SJCRH30 (cell line): ENCODE measurements at regions not wholly inside any gene's neighbourhood (a gene's known extent, or its start where the extent isn't known, plus 50 kb on each side); places are given as distances from the start of the nearest gene placed in this dataset.
"Not testable (repeated sequence)": the region's sequence is repeated elsewhere in the genome, so short reads cannot be mapped to it uniquely, and the experiment has no call there.

ENCODE experiments used
- DNase-seq, 2 experiments: peaks; one replicate each; pipeline ENCODE4 v3.0.0-alpha.2; 2015 to 2020
- H3K27ac ChIP-seq: fragments of 250-450 bp; sonication (Bioruptor Pico); 2 replicates; pipeline ENCODE4 v1.5.1; 2020; ENCODE audit warnings: mild to moderate bottlenecking, moderate library complexity
- H3K27me3 ChIP-seq: fragments of 250-450 bp; sonication (Bioruptor Pico); 2 replicates; pipeline ENCODE4 v1.5.1; 2020; ENCODE audit warnings: mild to moderate bottlenecking, moderate library complexity
- H3K36me3 ChIP-seq: fragments of 250-450 bp; sonication (Bioruptor Pico); 2 replicates; pipeline ENCODE4 v1.5.1; 2020; ENCODE audit warnings: mild to moderate bottlenecking, moderate library complexity
- H3K4me1 ChIP-seq: fragments of 250-450 bp; sonication (Bioruptor Pico); 2 replicates; pipeline ENCODE4 v1.5.1; 2020; ENCODE audit warnings: mild to moderate bottlenecking, moderate library complexity
- H3K4me3 ChIP-seq: fragments of 250-450 bp; sonication (Bioruptor Pico); 2 replicates; pipeline ENCODE4 v1.5.1; 2020; ENCODE audit warnings: mild to moderate bottlenecking, moderate library complexity
- H3K9me3 ChIP-seq: fragments of 250-450 bp; sonication (Bioruptor Pico); replicated peaks from 2 replicates; pipeline ENCODE4 v1.5.1; 2020; ENCODE audit warnings: mild to moderate bottlenecking, moderate library complexity

DNA sequence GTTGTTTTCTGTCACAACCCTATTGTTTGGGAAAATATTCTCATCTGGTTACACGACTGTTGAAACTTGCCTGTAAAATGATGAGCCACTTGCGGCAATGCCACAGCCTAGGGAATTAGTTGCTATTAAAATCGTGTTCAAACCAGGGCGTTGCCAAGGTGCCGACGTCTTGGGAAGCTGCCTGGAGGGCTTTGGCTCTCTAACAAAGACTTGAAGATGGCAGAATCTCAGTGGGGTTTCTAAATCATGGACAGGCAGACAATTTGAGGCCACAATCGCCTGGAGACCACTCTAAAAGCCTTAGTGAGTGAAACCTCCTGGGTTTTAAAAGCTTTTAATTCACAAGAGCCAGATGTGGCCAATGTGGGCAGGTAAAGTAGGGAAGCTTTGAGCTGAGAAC is 117.2 kb upstream of the BMAL1 start:
- Histone ChIP-seq H3K36me3 (no peaks in the 10 kb centered on the region), H3K27me3 (no peaks in the 10 kb centered on the region), H3K9me3 (no peaks in the 10 kb centered on the region), H3K27ac (no peak overlapping the region), H3K4me3 (no peak overlapping the region), H3K4me1 (no peaks in the 10 kb centered on the region)
- DNase-seq: no peak

DNA sequence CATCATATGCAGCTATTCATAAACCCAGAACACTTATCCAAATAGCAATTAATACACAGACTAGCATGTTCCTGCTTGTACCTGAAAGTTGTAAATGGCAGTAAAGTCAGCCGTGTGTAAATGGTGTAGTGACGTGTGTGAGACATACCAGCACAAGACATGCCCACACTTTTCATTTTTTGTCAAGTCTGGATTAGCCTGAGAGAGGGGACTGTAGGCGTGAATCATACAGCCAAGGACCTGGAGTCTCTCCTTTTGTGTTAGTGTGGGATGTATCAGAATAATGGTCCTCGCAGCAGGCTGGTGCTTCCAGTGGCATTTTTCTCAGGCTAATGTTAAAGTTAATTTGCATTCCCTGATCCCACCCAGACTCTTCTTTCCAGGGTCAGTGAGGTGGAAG is 116.8 kb upstream of the BMAL1 start:
- DNase-seq: no peak
- H3K36me3 ChIP-seq: no peaks in the 10 kb centered on the region
- no peaks in the 10 kb centered on the region for H3K9me3 ChIP-seq
- H3K27me3 ChIP-seq: no peaks in the 10 kb centered on the region
- no peaks in the 10 kb centered on the region for H3K4me1 ChIP-seq
- no peak overlapping the region for H3K27ac ChIP-seq
- H3K4me3 ChIP-seq: no peak overlapping the region

GRCh38 chr11:13163158-13163557 is 114.4 kb upstream of the BMAL1 start:
- Histone ChIP-seq H3K4me1 (no peaks in the 10 kb centered on the region), H3K4me3 (no peak overlapping the region), H3K9me3 (no peaks in the 10 kb centered on the region), H3K36me3 (no peaks in the 10 kb centered on the region), H3K27ac (no peak overlapping the region), H3K27me3 (no peaks in the 10 kb centered on the region)
- DNase-seq: no peak

- peaks cover 8% of the 10 kb centered on the region for H3K4me1 ChIP-seq
- no peak for DNase-seq
- no peak overlapping the region for H3K4me3 ChIP-seq
- no peaks in the 10 kb centered on the region for H3K9me3 ChIP-seq
- H3K27me3 ChIP-seq: no peaks in the 10 kb centered on the region
- H3K36me3 ChIP-seq: no peaks in the 10 kb centered on the region
- H3K27ac ChIP-seq: no peak overlapping the region
Observed at GRCh38 chr11:13166036-13166435, 111.6 kb upstream of the BMAL1 start.

DNA sequence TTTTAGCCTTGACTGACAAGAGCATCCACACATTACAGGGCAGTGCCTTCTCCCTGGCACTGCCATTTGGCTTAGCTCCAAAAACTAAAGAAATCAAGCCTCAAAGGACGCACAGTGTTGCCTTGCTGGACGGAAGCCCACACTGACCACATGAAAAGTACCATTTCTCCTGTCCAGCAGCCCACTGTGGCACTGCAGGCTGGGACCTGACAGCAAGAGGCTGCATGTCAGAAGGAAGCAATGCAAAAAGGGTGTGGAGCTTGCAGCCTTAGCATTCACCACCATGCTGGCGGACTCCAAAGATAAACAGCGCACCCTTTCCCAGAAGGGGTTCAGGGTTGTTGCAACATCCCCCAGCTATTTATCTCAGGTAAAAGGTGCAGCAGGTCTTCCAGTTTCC is 109.3 kb upstream of the BMAL1 start:
- no peaks in the 10 kb centered on the region for H3K9me3 ChIP-seq
- no peak overlapping the region for H3K4me3 ChIP-seq
- H3K27ac ChIP-seq: no peak overlapping the region
- peak in 1 of 2 experiments; percentile 17 for DNase-seq
- H3K27me3 ChIP-seq: no peaks in the 10 kb centered on the region
- H3K36me3 ChIP-seq: no peaks in the 10 kb centered on the region
- peaks cover 8% of the 10 kb centered on the region for H3K4me1 ChIP-seq

DNA sequence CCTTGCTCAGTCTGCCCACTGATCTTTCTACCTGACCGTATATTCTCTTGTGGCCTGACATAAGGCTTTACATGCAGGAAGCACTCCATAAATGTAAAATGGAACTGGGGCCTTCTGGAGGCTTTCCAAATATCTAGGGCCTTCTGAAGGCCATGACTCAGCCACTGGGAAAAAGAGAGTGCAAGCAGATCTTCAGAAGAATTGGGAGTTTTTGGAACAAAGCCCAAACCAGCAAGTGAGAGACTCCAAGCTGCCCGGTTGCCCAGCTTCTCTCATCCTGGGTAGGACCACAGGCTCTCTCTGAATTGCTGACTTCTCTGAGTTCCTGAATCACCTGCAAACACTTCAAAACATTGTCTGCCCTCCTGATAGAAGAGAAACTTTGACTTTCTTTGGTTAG is 107.9 kb upstream of the BMAL1 start:
- Histone ChIP-seq H3K4me3 (no peak overlapping the region), H3K27me3 (no peaks in the 10 kb centered on the region), H3K4me1 (peaks cover 8% of the 10 kb centered on the region), H3K36me3 (no peaks in the 10 kb centered on the region), H3K27ac (no peak overlapping the region), H3K9me3 (no peaks in the 10 kb centered on the region)
- peak; percentile 52 to 77 for DNase-seq

- no peak for DNase-seq
- H3K27ac ChIP-seq: no peak overlapping the region
- H3K4me3 ChIP-seq: no peak overlapping the region
- H3K36me3 ChIP-seq: peaks cover 2% of the 10 kb centered on the region; the same call in 1 of the 2 replicates
- H3K9me3 ChIP-seq: no peaks in the 10 kb centered on the region
- no peaks in the 10 kb centered on the region for H3K27me3 ChIP-seq
- H3K4me1 ChIP-seq: peaks cover 8% of the 10 kb centered on the region
Observed at GRCh38 chr11:13174090-13174489, 103.5 kb upstream of the BMAL1 start.

DNA sequence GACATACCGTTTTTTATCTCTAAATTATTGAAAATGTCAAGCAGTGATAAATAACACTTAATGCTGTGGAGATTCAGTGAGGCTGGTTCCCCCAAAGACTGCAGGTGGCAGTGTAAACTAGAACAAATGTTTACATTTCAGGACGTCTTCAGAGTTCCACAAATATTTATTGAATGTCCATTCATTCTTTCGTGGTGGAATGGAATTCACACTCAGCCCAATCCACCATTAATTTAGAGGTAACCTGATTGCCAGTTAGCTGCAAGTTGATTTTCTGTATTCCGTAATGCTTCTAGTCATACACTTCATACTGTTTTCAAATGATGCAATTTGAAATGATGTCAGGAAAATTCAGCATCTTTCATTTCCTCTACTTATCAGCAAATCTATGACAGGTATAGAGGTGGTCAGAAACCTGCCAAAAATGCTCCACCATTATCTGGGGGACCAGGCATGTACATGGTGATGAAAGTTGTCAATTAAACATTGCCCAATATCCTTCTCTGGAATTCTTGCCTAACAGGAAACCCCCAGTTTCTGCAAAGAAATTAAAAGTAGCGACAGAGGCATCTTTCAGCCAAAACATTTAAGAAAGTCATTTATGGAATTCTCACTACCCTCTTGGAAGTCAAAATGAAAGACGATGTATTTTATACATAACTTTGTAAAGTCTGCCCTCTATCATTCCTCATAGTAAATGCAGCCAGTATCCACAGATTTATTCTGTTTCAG is 94.3 kb upstream of the BMAL1 start:
- Histone ChIP-seq H3K27ac (no peak overlapping the region), H3K4me3 (no peak overlapping the region), H3K9me3 (peaks cover 4% of the 10 kb centered on the region), H3K4me1 (no peaks in the 10 kb centered on the region; the same call in 1 of the 2 replicates), H3K36me3 (no peaks in the 10 kb centered on the region), H3K27me3 (no peaks in the 10 kb centered on the region)
- DNase-seq: peak; percentile 9 to 60

DNA sequence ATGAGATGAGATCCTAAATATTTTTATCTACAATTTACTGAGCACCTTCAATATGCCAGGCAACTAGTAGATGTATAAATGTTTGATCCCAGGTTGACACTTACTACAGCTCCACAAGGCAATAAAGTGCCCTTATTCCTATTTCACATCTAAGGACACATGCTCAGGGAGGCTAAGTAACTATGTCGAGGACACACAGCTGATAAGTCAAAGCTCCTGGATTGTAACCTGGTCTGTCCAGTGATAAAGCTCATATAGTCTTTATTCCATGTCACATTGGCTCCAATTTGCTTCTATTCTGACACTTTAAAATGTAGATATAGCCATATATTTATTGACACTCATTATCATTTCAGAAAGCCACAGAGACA is 93.8 kb upstream of the BMAL1 start:
- H3K36me3 ChIP-seq: no peaks in the 10 kb centered on the region
- H3K27ac ChIP-seq: no peak overlapping the region
- no peak for DNase-seq
- H3K4me3 ChIP-seq: no peak overlapping the region
- H3K4me1 ChIP-seq: no peaks in the 10 kb centered on the region; the same call in 1 of the 2 replicates
- no peaks in the 10 kb centered on the region for H3K27me3 ChIP-seq
- peaks cover 5% of the 10 kb centered on the region for H3K9me3 ChIP-seq

DNA sequence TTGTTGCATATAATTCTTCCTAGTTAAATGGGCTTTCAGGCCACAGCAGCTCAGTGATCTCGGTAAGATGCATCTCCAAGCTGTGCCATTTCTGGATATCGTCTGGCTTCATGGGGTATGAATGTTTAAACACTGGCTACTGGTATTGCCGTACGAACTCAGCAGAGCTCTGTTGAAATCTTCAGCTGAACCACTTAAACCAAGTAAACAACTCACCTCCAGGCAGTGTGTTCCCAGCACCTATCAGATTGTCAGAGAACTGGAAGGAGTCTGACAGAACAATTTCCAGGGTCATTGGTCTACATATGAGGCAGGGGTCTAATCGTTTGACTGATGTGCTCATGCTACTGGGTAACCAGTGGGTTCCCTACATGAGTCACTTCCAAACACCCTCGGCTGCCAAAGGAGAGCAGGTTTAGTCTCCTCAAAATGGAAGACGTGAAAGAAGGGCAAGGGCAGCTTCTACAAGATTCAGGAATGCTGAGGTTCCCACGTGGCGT is 93.2 kb upstream of the BMAL1 start:
- H3K36me3 ChIP-seq: no peaks in the 10 kb centered on the region
- no peaks in the 10 kb centered on the region; the same call in 1 of the 2 replicates for H3K4me1 ChIP-seq
- no peaks in the 10 kb centered on the region for H3K27me3 ChIP-seq
- H3K9me3 ChIP-seq: peaks cover 5% of the 10 kb centered on the region
- H3K27ac ChIP-seq: no peak overlapping the region
- DNase-seq: no peak
- H3K4me3 ChIP-seq: no peak overlapping the region

- no peak for DNase-seq
- Histone ChIP-seq H3K27me3 (no peaks in the 10 kb centered on the region), H3K27ac (no peak overlapping the region), H3K9me3 (peaks cover 5% of the 10 kb centered on the region), H3K36me3 (no peaks in the 10 kb centered on the region), H3K4me3 (no peak overlapping the region), H3K4me1 (no peaks in the 10 kb centered on the region; the same call in 1 of the 2 replicates)
Observed at GRCh38 chr11:13188179-13188578, 89.4 kb upstream of the BMAL1 start.

GRCh38 chr11:13189561-13190426 is 87.8 kb upstream of the BMAL1 start:
- no peak for DNase-seq
- Histone ChIP-seq H3K4me3 (no peak overlapping the region), H3K36me3 (no peaks in the 10 kb centered on the region), H3K9me3 (peaks cover 5% of the 10 kb centered on the region), H3K4me1 (no peaks in the 10 kb centered on the region), H3K27ac (no peak overlapping the region), H3K27me3 (no peaks in the 10 kb centered on the region)

DNA sequence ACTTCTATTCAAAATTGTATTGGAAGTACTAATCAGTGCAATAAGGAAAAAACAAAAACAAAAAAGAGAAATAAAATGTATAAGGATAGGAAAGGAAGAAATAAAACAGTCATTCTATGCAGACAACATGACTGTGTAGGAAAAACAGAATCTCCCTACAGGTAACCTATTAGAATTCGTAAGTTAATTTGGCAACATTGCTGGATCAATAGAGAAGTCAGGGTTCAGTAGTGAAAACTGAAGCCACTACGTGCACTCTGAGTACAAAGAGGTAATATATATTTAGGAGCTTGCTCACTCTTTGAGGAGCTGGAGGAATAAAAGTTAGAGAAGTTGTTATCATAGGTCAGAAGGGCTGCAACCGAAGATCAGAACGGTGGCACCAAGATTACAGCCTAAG is 84.0 kb upstream of the BMAL1 start:
- peaks cover 3% of the 10 kb centered on the region for H3K9me3 ChIP-seq
- H3K4me1 ChIP-seq: no peaks in the 10 kb centered on the region
- no peak for DNase-seq
- H3K36me3 ChIP-seq: no peaks in the 10 kb centered on the region
- no peak overlapping the region for H3K27ac ChIP-seq
- no peaks in the 10 kb centered on the region for H3K27me3 ChIP-seq
- H3K4me3 ChIP-seq: no peak overlapping the region

- not testable (repeated sequence) for DNase-seq, H3K36me3 ChIP-seq, H3K4me3 ChIP-seq, H3K27me3 ChIP-seq, H3K27ac ChIP-seq, H3K9me3 ChIP-seq, H3K4me1 ChIP-seq
Observed at GRCh38 chr11:13197374-13197773, 80.2 kb upstream of the BMAL1 start.

GRCh38 chr11:13205486-13205885 is 72.1 kb upstream of the BMAL1 start:
- Histone ChIP-seq H3K9me3 (no peaks in the 10 kb centered on the region), H3K36me3 (no peaks in the 10 kb centered on the region), H3K4me3 (no peak overlapping the region), H3K27me3 (no peaks in the 10 kb centered on the region), H3K27ac (no peak overlapping the region), H3K4me1 (peaks cover 4% of the 10 kb centered on the region)
- DNase-seq: no peak
